ENCODE measurements at regions not wholly inside any gene's neighbourhood (a gene's known extent, or its start where the extent isn't known, plus 50 kb on each side); places are given as distances from the start of the nearest gene placed in this dataset.

- TF ChIP-seq POLR2AphosphoS5 (IDR thresholded peaks at IDR 0.05) (no peak), CTCF (IDR thresholded peaks at IDR 0.05) (no peak)
Observed at GRCh38 chr17:62870552-62870971, 62.4 kb upstream of the MARCHF10 start.

Measured in esophagus muscularis mucosa (tissue), 3 donors.